Hepatocyte (in vitro differentiated cells): ENCODE measurements at regions not wholly inside any gene's neighbourhood (a gene's known extent, or its start where the extent isn't known, plus 50 kb on each side); places are given as distances from the start of the nearest gene placed in this dataset.
A peak's percentile ranks its signal among the peaks of the same experiment; 100 is the strongest.

Source experiments
- DNase-seq: peaks from one replicate; pipeline ENCODE4 v3.0.0-alpha.2; 2016; ENCODE audit warnings: low spot score
- H2AFZ ChIP-seq: fragments of 200-600 bp; sonication (generic); 2 replicates; pipeline ENCODE4 v1.6.0; 2016; ENCODE audit warnings: antibody characterized with exemption, mild to moderate bottlenecking
- H3K27ac ChIP-seq: fragments of 200-600 bp; sonication (generic); 2 replicates; pipeline ENCODE4 v1.5.1; 2016; ENCODE audit warnings: mild to moderate bottlenecking
- H3K27me3 ChIP-seq: fragments of 200-600 bp; sonication (generic); 2 replicates; pipeline ENCODE4 v1.6.1; 2016
- H3K36me3 ChIP-seq: fragments of 200-600 bp; sonication (generic); replicated peaks from 2 replicates; pipeline ENCODE4 v1.5.1; 2016; ENCODE audit warnings: low read depth; ENCODE audit not compliant: insufficient read depth
- H3K4me1 ChIP-seq: fragments of 200-600 bp; sonication (generic); 2 replicates; pipeline ENCODE4 v1.5.1; 2016; ENCODE audit warnings: mild to moderate bottlenecking, moderate library complexity; ENCODE audit not compliant: insufficient read depth
- H3K4me2 ChIP-seq: fragments of 200-600 bp; sonication (generic); 2 replicates; pipeline ENCODE4 v1.6.0; 2016
- H3K4me3 ChIP-seq: fragments of 200-600 bp; sonication (generic); 2 replicates; pipeline ENCODE4 v1.5.1; 2016; ENCODE audit warnings: mild to moderate bottlenecking
- H3K79me2 ChIP-seq: fragments of 200-600 bp; sonication (generic); 2 replicates; pipeline ENCODE4 v1.6.0; 2017; ENCODE audit warnings: mild to moderate bottlenecking
- H3K9me2 ChIP-seq: fragments of 200-600 bp; sonication (generic); replicated peaks from 2 replicates; pipeline ENCODE4 v1.6.0; 2017; ENCODE audit warnings: mild to moderate bottlenecking; ENCODE audit not compliant: insufficient read depth
- H3K9me3 ChIP-seq: fragments of 200-600 bp; sonication (generic); 2 replicates; pipeline ENCODE4 v1.5.1; 2016; ENCODE audit warnings: low read depth, mild to moderate bottlenecking
- H4K20me1 ChIP-seq: fragments of 200-600 bp; sonication (generic); 2 replicates; pipeline ENCODE4 v1.6.0; 2016; ENCODE audit warnings: mild to moderate bottlenecking; ENCODE audit not compliant: insufficient read depth, poor library complexity, severe bottlenecking
- EZH2 ChIP-seq: fragments of 200-600 bp; sonication (generic); IDR thresholded peaks from 2 replicates; pipeline ENCODE4 v1.6.1; 2016; ENCODE audit warnings: antibody characterized with exemption, mild to moderate bottlenecking, borderline replicate concordance
- EZH2phosphoT487 ChIP-seq: fragments of 200-600 bp; sonication (generic); IDR thresholded peaks from one replicate; pipeline ENCODE4 v1.6.1; 2018; ENCODE audit warnings: antibody characterized with exemption, mild to moderate bottlenecking, low read depth, moderate library complexity; ENCODE audit not compliant: unreplicated experiment, severe bottlenecking
- WGBS: methylation state at CpG from one replicate; pipeline ENCODE4 v1.1.6; 2016; ENCODE audit warnings: low lambda C conversion rate; ENCODE audit errors: missing lambda C conversion rate; 5-methylcytosine and 5-hydroxymethylcytosine counted together
- TF ChIP-seq, protein P1 (sequence below): fragments of 200-600 bp; sonication (generic); IDR thresholded peaks from 2 replicates; pipeline ENCODE4 v1.5.1; 2016; ENCODE audit warnings: antibody characterized with exemption, mild to moderate bottlenecking; ENCODE audit not compliant: poor library complexity

DNA sequence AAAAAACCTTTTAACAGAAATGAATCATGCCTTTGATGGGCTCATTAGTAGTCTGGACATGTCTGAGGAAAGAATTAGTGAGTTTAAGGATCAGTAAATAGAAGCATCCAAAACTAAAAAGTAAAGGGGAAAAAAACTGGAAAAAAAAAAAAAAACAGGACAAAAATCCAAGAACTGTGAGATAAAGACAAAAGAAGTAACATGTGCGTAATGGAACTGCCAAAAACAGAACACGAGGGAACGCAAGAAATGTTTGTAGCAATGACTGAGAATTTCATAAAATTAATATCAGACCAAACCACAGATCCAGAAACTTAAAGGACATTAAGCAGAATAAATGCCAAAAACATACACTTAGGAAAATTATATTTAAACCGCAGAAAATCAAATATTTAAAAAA is 77.4 kb downstream of the MS4A13 start:
- 94% methylated on average over 4 of the region's 4 CpGs for WGBS
- Histone ChIP-seq H3K27me3 (no peaks in the 10 kb centered on the region), H3K9me3 (no peaks in the 10 kb centered on the region), H3K4me2 (no peak overlapping the region), H3K4me3 (no peak overlapping the region), H3K9me2 (no peaks in the 10 kb centered on the region), H3K36me3 (no peaks in the 10 kb centered on the region), H3K4me1 (no peaks in the 10 kb centered on the region), H2AFZ (no peak overlapping the region), H3K27ac (no peak overlapping the region), H4K20me1 (no peaks in the 10 kb centered on the region), H3K79me2 (no peaks in the 10 kb centered on the region)
- no peak for DNase-seq
- TF ChIP-seq EZH2phosphoT487 (no peak), EZH2 (no peak)
- TF ChIP-seq, protein P1, sequence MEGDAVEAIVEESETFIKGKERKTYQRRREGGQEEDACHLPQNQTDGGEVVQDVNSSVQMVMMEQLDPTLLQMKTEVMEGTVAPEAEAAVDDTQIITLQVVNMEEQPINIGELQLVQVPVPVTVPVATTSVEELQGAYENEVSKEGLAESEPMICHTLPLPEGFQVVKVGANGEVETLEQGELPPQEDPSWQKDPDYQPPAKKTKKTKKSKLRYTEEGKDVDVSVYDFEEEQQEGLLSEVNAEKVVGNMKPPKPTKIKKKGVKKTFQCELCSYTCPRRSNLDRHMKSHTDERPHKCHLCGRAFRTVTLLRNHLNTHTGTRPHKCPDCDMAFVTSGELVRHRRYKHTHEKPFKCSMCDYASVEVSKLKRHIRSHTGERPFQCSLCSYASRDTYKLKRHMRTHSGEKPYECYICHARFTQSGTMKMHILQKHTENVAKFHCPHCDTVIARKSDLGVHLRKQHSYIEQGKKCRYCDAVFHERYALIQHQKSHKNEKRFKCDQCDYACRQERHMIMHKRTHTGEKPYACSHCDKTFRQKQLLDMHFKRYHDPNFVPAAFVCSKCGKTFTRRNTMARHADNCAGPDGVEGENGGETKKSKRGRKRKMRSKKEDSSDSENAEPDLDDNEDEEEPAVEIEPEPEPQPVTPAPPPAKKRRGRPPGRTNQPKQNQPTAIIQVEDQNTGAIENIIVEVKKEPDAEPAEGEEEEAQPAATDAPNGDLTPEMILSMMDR = no peak

DNA sequence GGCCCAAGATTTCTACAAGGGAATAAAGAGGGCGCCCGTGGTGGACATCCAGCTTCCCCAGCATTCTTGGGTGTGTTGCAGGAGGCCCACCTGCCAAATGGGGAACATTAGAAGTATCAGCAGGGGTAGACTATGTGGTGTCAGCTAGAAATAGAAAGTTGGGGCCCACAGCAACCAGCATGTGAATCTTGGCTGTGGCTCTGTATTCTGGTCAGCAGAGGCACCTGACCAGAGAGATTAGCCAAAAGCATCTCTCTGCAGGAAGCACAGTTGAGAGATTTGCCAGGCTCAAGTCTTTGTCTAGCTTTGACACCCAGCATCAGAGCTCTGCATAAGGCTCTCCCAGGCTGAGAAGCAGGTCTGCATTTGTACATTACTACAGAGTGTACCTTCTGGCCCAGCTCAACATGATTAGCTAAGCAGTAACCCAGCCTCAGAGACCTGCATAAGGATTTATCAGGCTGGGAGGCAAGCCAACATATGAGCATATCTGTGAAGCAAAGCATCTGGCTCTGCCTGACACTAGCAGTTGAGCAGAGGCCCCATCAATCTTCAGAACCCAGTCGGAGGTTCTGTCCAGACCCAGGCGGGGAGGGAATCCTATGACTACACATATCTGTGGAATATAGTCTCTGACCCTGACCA is 79.9 kb downstream of the MS4A13 start:
- no peak overlapping the region for H2AFZ ChIP-seq
- WGBS = 77% methylated on average over 4 of the region's 4 CpGs
- no peaks in the 10 kb centered on the region for H3K36me3 ChIP-seq
- H3K27me3 ChIP-seq = no peaks in the 10 kb centered on the region
- H3K4me1 ChIP-seq = no peaks in the 10 kb centered on the region
- TF ChIP-seq EZH2 (no peak), EZH2phosphoT487 (no peak)
- TF ChIP-seq, protein P1 = no peak
- no peaks in the 10 kb centered on the region for H3K9me3 ChIP-seq
- H3K4me2 ChIP-seq = no peak overlapping the region
- no peaks in the 10 kb centered on the region for H3K9me2 ChIP-seq
- no peak overlapping the region for H3K27ac ChIP-seq
- no peak overlapping the region for H3K4me3 ChIP-seq
- H4K20me1 ChIP-seq = no peaks in the 10 kb centered on the region
- no peaks in the 10 kb centered on the region for H3K79me2 ChIP-seq
- DNase-seq = peak; percentile 43

DNA sequence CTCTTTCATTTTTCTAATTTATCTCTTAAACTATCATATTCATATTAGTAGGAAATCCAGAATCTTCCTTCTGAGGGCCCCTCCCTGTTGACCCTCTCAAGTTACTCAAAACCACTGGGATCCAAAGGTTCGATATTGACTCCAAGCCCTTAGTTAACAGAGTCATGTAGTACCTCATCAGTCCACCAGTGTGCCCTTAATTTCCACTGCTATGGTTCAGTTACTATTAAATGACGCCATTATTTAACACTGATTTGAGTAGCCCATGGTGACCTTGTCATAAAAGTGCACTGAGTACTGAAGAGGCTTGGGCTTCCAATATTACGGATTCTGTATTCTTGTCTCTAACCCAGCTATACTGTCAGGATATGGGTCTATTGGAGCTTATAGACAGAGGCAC is 91.9 kb upstream of the MS4A8 start:
- no peaks in the 10 kb centered on the region for H3K36me3 ChIP-seq
- no peaks in the 10 kb centered on the region for H4K20me1 ChIP-seq
- WGBS = 83% methylated on average over 3 of the region's 3 CpGs
- H3K4me2 ChIP-seq = no peak overlapping the region
- no peaks in the 10 kb centered on the region for H3K9me2 ChIP-seq
- H3K4me3 ChIP-seq = no peak overlapping the region
- DNase-seq = no peak
- no peaks in the 10 kb centered on the region for H3K27me3 ChIP-seq
- H3K9me3 ChIP-seq = no peaks in the 10 kb centered on the region
- H2AFZ ChIP-seq = no peak overlapping the region
- TF ChIP-seq, protein P1 = no peak
- TF ChIP-seq EZH2 (no peak), EZH2phosphoT487 (no peak)
- H3K79me2 ChIP-seq = no peaks in the 10 kb centered on the region
- no peak overlapping the region for H3K27ac ChIP-seq
- no peaks in the 10 kb centered on the region for H3K4me1 ChIP-seq

DNA sequence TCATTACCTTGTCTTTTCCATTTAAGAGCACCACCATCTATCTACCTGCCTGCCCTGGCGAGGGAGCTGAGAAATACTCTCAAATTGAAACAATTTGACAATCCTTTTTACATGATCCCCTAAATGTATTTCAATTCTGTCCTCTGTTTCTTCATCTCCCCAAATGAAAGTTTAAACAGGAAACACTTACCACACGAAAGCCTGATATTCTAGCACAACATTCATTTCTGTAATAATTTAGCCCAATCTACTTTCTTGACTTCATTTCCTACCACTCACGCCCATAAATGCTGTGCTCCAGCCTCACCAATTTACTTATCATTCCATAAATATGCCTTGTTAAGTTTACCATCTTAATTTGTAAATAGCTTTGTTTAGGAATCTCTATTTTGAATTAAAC is 89.8 kb upstream of the MS4A8 start:
- WGBS = 55% methylated on average over 3 of the region's 3 CpGs
- Histone ChIP-seq H3K4me3 (no peak overlapping the region), H3K4me1 (no peaks in the 10 kb centered on the region), H3K27ac (no peak overlapping the region), H3K9me3 (no peaks in the 10 kb centered on the region), H3K36me3 (no peaks in the 10 kb centered on the region), H3K9me2 (no peaks in the 10 kb centered on the region), H4K20me1 (no peaks in the 10 kb centered on the region), H3K27me3 (no peaks in the 10 kb centered on the region), H3K4me2 (no peak overlapping the region), H3K79me2 (no peaks in the 10 kb centered on the region), H2AFZ (no peak overlapping the region)
- TF ChIP-seq, protein P1 = no peak
- TF ChIP-seq EZH2 = no peak
- no peak for TF ChIP-seq EZH2phosphoT487
- DNase-seq = no peak
